ENCODE measurements at regions not wholly inside any gene's neighbourhood (a gene's known extent, or its start where the extent isn't known, plus 50 kb on each side); places are given as distances from the start of the nearest gene placed in this dataset.

- no peak for TF ChIP-seq CTCF (IDR thresholded peaks at IDR 0.05)
- TF ChIP-seq POLR2AphosphoS5 (IDR thresholded peaks at IDR 0.05) = no peak
- no peak for TF ChIP-seq POLR2A (IDR thresholded peaks at IDR 0.05)
- no peak for TF ChIP-seq EP300 (IDR thresholded peaks at IDR 0.05)
Observed at GRCh38 chr5:14036514-14036913, 92.0 kb upstream of the DNAH5 start.
